Activated T-cell treated with anti-CD3 and anti-CD28 coated beads for 1 hour (primary cell): ENCODE measurements at regions not wholly inside any gene's neighbourhood (a gene's known extent, or its start where the extent isn't known, plus 50 kb on each side); places are given as distances from the start of the nearest gene placed in this dataset.

Experiments
- DNase-seq: peaks from one replicate; pipeline ENCODE4 v3.0.0-alpha.2; 2020; ENCODE audit warnings: low read depth

- no peak for DNase-seq
Observed at GRCh38 chr6:105608711-105609374, 206.0 kb upstream of the PREP start.

- no peak for DNase-seq
Observed at GRCh38 chr6:105607636-105608621, 205.0 kb upstream of the PREP start.

- DNase-seq: no peak
Observed at GRCh38 chr6:105606831-105607463, 204.1 kb upstream of the PREP start.

- DNase-seq: no peak
Observed at GRCh38 chr6:105604587-105604884, 201.7 kb upstream of the PREP start.

GRCh38 chr6:105603788-105604586 is 201.1 kb upstream of the PREP start:
- no peak for DNase-seq

- no peak for DNase-seq
Observed at GRCh38 chr6:105601541-105602236, 198.8 kb upstream of the PREP start.

GRCh38 chr6:105600336-105601260 is 197.7 kb upstream of the PREP start:
- DNase-seq: no peak

GRCh38 chr6:105598264-105598663 is 195.4 kb upstream of the PREP start:
- DNase-seq: no peak

GRCh38 chr6:105596284-105596755 is 193.4 kb upstream of the PREP start:
- no peak for DNase-seq

GRCh38 chr6:105595829-105596228 is 192.9 kb upstream of the PREP start:
- DNase-seq: no peak

- no peak for DNase-seq
Observed at GRCh38 chr6:105594821-105595220, 191.9 kb upstream of the PREP start.

- DNase-seq: no peak
Observed at GRCh38 chr6:105593805-105594671, 191.2 kb upstream of the PREP start.

- no peak for DNase-seq
Observed at GRCh38 chr6:105593056-105593690, 190.3 kb upstream of the PREP start.

GRCh38 chr6:105592329-105592728 is 189.4 kb upstream of the PREP start:
- no peak for DNase-seq

- no peak for DNase-seq
Observed at GRCh38 chr6:105591053-105591452, 188.2 kb upstream of the PREP start.

- no peak for DNase-seq
Observed at GRCh38 chr6:105588123-105588710, 185.3 kb upstream of the PREP start.

- DNase-seq: no peak
Observed at GRCh38 chr6:105587349-105588122, 184.7 kb upstream of the PREP start.
